Left lobe of liver (tissue), 2 donors: ENCODE measurements at regions not wholly inside any gene's neighbourhood (a gene's known extent, or its start where the extent isn't known, plus 50 kb on each side); places are given as distances from the start of the nearest gene placed in this dataset.

Source experiments
- ATAC-seq: fragments of 200-7000 bp; cut with Tn5 transposase; one replicate; pipeline ENCODE4 v1.9.1; 2020; ENCODE audit warnings: mild to moderate bottlenecking, moderate library complexity
- DNase-seq: peaks from one replicate; pipeline ENCODE4 v3.0.0-alpha.2; 2020; ENCODE audit warnings: low spot score
- donor health status: DM: no; HTN: no; CAD: no; lungs with moderate emphysema.
- donor health status: DM: no; HTN: yes; CAD: no.

DNA sequence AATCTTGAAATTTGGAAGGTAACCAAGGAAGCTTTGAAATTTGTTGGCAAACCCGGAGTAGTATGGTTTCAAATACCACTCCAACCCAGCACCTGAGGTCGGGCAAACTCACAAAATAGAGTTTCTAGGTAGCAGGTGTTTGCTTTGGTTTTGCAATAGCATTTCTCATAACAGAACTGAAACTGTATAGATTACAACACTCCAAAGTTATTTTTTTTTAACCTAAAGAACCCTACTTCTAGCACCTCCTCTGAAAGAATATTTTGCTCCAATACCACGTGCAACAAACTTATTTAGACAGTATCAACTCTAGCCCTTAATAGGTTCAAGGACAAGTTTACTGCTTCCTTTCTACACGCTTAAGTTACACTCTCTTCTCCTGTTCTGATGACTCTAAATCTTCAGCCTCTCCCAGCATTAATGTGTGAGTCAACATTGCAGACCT, 178.5 kb upstream of the FMN2 start:
- peak; percentile 70 for ATAC-seq
- DNase-seq: no peak

DNA sequence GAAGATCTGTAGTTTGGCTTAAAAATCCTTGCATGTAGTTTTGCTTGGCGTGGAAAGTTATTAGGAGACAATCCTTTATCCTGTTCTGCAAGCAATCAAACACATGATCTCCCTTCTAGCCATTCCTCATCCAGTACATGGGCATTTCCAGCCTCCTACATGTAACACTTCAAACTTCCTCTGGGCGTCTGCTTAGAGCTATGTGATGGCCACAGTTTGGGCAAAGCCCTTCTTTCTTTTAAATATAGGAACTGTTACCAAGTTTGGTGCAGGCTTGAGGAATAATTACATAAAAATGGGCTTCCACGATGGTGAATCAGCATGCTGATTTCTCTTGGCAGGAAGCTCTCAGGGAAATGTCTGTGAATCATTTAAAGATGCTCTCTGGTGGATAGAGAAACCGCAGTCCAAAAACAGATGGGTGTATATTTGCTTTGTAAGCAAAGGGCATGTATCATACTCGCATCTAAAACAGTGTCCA, 176.9 kb upstream of the FMN2 start:
- ATAC-seq (peak; percentile 43), DNase-seq (no peak)

- ATAC-seq: no peak
- DNase-seq: no peak
Measured at GRCh38 chr1:239918634-239919033, 173.0 kb upstream of the FMN2 start.

- DNase-seq: no peak
- ATAC-seq: no peak
Measured at GRCh38 chr1:239920214-239920613, 171.5 kb upstream of the FMN2 start.

DNA sequence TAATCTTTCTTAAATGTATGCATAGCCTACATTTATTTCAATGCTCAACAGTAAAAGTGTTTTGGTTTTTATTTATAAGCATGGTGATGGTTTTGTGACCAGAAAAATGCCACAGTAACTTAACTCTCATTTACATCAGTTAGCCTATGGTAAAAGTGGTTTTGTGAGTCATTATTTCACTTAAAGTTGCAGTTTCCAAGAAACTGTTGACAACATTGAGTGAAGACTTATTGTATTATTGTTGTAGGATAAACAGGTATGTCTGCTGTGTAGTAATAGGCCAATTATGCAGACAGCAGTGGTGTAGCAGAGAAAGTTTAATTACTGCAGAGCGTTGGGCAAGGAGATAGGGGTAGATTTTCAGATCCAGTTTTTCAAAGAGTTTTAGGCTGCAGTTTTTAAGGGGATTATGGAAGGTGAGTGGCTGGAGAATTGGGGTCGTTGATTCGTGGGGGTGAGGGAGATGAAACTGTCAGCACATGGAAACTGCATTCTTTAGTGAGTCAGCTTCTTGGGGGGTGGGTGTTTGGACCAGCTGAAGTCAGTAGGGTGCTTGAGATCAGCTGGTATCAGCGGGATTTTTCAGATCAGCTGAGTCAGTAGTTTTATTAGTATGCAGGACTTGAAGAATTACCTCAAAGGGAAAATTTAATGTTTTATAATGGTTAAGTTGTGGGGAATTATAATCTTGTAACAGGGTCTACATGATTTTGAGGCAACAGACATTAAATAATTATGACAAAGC, 168.7 kb upstream of the FMN2 start:
- no peak for ATAC-seq

GRCh38 chr1:239924741-239925350, 166.8 kb upstream of the FMN2 start:
- DNase-seq (no peak), ATAC-seq (no peak)

More for the DNA sequence above, 168.7 kb upstream of the FMN2 start:
- no peak for DNase-seq

- no peak for DNase-seq
Measured at GRCh38 chr1:239926184-239926583, 165.5 kb upstream of the FMN2 start.

DNA sequence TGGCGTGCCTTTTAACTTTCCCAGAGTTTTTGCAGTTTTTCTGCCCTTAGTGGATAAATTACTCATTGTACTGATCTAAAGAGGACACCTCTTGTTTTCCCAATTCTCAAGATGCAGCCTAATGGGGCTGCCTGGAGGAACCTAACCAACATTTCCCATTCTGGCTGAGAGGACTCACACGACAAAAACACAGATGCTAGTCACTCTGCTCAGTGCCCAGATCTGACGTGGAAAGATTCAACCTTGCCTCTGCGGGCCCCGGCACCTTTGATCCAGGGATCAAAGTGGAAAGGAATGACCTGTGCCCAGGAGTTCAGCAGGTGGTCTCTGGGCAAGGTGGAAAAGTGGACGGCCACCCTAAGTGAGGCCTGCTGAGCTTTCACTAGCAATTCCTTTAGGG, 162.4 kb upstream of the FMN2 start:
- ATAC-seq (peak; percentile 53), DNase-seq (no peak)

More at GRCh38 chr1:239926184-239926583, 165.5 kb upstream of the FMN2 start:
- no peak for ATAC-seq

DNA sequence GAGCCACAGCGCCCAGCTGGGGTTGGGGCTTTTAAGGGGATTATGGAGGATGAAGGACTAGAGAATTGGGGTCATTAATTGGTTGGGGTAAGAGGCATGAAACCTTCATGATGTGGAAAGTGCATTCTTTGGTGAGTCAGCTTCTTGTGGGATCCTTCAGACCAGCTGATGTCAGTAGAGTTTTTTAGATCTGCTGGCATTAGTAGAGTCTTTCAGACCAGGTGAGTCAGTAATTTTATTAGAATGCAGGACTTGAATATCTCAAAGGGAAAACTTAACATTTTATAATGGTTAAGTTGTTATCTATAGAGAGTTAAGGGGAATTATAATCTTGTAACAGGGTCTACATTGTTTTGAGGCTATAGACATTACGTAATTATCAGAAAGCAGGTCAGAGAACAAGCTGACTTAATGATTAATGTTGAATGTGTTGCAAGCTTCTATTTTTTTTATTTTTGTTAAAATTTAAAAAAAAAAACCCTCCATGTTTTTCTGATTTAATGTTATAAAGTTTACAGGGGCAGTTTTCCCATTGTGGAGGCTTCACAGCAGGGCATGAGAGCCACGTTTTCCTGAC, 160.9 kb upstream of the FMN2 start:
- peak; percentile 52 for ATAC-seq
- no peak for DNase-seq

GRCh38 chr1:239931341-239931740, 160.3 kb upstream of the FMN2 start:
- ATAC-seq (peak; percentile 17), DNase-seq (no peak)

DNA sequence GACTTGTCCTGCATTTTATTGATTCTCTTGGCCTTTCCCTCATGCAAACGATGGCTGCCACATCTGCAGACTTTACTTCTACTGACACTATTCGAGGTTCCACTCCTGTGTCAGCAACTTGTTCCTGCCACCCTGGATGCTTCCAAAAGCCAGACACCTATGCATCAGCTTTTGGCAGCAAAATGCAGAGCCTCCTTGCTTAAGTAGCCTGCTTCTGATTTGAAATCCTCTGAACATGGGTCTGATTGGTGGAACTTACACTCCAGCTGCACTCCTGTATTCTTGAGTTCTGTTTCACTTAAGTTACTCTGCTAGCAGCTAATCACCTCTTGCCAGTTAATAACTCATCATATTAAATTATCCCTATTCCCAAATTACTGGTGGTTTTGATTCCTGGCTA, 152.1 kb upstream of the FMN2 start:
- ATAC-seq (no peak), DNase-seq (no peak)

DNA sequence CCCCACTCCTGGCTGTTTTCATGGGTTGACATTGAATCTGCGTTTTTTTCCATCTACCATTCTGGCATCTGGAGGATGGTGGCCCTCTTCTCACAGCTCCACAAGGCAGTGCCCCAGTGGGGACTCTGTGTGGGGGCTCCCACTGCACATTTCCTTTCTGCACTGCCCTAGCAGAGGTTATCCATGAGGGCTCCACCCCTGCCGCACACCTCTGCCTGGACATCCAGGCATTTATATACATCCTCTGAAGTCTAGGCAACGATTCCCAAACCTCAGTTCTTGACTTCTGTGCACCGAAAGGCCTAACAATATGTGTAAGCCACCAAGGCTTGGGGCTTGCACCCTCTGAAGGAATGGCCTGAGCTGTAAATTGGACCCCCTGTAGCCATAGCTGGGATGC, 147.9 kb upstream of the FMN2 start:
- DNase-seq (no peak), ATAC-seq (no peak)

GRCh38 chr1:239944666-239945065, 147.0 kb upstream of the FMN2 start:
- ATAC-seq (no peak), DNase-seq (no peak)

DNA sequence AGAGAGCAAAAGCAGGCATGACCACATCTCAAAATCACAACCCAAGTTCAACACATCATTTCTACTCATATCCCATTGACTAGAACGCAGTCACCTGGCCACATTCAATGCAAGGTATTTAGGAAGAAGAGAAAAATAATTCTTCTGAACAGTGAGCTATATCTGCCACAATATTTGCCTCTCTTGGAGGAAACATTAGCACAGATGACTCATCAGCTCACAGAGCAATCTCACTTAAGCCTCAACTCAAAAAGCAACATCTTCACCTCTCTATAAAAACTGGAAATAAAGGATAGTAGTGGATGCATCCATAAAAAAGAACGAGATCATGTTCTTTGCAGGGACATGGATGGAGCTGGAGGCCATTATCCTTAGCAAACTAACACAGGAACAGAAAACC, 143.9 kb upstream of the FMN2 start:
- DNase-seq: no peak
- ATAC-seq: no peak

- ATAC-seq (peak; percentile 72), DNase-seq (peak; percentile 54)
Measured at GRCh38 chr1:239951511-239952140, 140.1 kb upstream of the FMN2 start.

- DNase-seq (peak; percentile 54), ATAC-seq (peak; percentile 91)
Measured at GRCh38 chr1:239952348-239953308, 139.1 kb upstream of the FMN2 start.

- DNase-seq (no peak), ATAC-seq (no peak)
Measured at GRCh38 chr1:239954836-239955235, 136.8 kb upstream of the FMN2 start.

- DNase-seq: no peak
- no peak for ATAC-seq
Measured at GRCh38 chr1:239955431-239955830, 136.3 kb upstream of the FMN2 start.

DNA sequence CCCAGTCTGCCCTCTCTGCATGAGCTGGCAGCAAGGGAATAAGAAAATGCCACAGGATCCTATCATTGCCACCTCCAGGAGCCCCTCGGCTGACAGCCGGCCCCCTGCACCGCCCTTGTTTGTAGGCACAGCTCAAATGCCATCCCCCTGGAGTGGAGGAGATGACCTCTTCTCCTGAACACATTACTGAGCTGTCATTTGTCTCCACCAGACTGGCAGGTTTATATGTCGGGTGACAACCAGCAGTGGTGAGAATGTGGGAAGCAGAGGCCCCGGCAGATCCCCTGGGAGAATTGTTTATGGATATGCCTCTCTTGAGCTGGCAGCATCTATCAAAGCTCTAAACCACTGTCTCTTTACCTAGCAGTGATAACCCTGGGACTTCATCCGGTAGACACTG, 135.4 kb upstream of the FMN2 start:
- DNase-seq: no peak
- ATAC-seq: no peak

GRCh38 chr1:239958063-239958462, 133.6 kb upstream of the FMN2 start:
- no peak for ATAC-seq

More at GRCh38 chr1:239958063-239958462, 133.6 kb upstream of the FMN2 start:
- DNase-seq: no peak
